Dedifferentiated amniotic fluid mesenchymal stem cell (primary cell): ENCODE measurements at regions not wholly inside any gene's neighbourhood (a gene's known extent, or its start where the extent isn't known, plus 50 kb on each side); places are given as distances from the start of the nearest gene placed in this dataset.
A peak's percentile ranks its signal among the peaks of the same experiment; 100 is the strongest.
"Not testable (repeated sequence)": the region's sequence is repeated elsewhere in the genome, so short reads cannot be mapped to it uniquely, and the experiment has no call there.

ENCODE experiments used
- DNase-seq: peaks from one replicate; pipeline ENCODE4 v3.0.0-alpha.2; 2016; ENCODE audit errors: extremely low spot score

- DNase-seq, result peak; percentile 97
Observed at GRCh38 chr20:17873410-17874270, 95.0 kb downstream of the SNX5 start.

GRCh38 chr20:17872959-17873358 lies 95.6 kb downstream of the SNX5 start:
- DNase-seq, result no peak

GRCh38 chr20:17872434-17872833 lies 96.2 kb downstream of the SNX5 start:
- DNase-seq, result no peak

- DNase-seq, result no peak
Observed at GRCh38 chr20:17871886-17872285, 96.7 kb downstream of the SNX5 start.

GRCh38 chr20:17871181-17871580 lies 97.4 kb downstream of the SNX5 start:
- DNase-seq, result no peak

GRCh38 chr20:17870086-17870740 lies 98.4 kb downstream of the SNX5 start:
- no peak for DNase-seq

- DNase-seq, result no peak
Observed at GRCh38 chr20:17869295-17869994, 99.1 kb downstream of the SNX5 start.

- DNase-seq, result no peak
Observed at GRCh38 chr20:17868700-17869231, 99.8 kb downstream of the SNX5 start.

GRCh38 chr20:17868151-17868550 lies 100.4 kb downstream of the SNX5 start:
- DNase-seq, result no peak

- DNase-seq, result no peak
Observed at GRCh38 chr20:17867131-17867925, 101.3 kb downstream of the SNX5 start.

GRCh38 chr20:17866234-17867001 lies 102.2 kb downstream of the SNX5 start:
- no peak for DNase-seq

GRCh38 chr20:17863577-17864292 lies 104.9 kb downstream of the SNX5 start:
- no peak for DNase-seq

- DNase-seq, result no peak
Observed at GRCh38 chr20:17863209-17863576, 105.4 kb downstream of the SNX5 start.

GRCh38 chr20:17862171-17862570 lies 106.4 kb downstream of the SNX5 start:
- no peak for DNase-seq

GRCh38 chr20:17861620-17862019 lies 107.0 kb downstream of the SNX5 start:
- not testable (repeated sequence) for DNase-seq

- DNase-seq, result no peak
Observed at GRCh38 chr20:17860301-17861197, 108.0 kb downstream of the SNX5 start.

- no peak for DNase-seq
Observed at GRCh38 chr20:17859616-17860232, 108.9 kb downstream of the SNX5 start.

GRCh38 chr20:17859002-17859615 lies 109.5 kb downstream of the SNX5 start:
- no peak for DNase-seq
